C4-2B (cell line): ENCODE measurements at regions not wholly inside any gene's neighbourhood (a gene's known extent, or its start where the extent isn't known, plus 50 kb on each side); places are given as distances from the start of the nearest gene placed in this dataset.

Experiments used
- CTCF ChIP-seq: fragments of 450-650 bp; conservative IDR thresholded peaks from 2 replicates; pipeline ENCODE4 v1.5.1; 2017; ENCODE audit warnings: mild to moderate bottlenecking
- ZFX ChIP-seq: fragments of 450-650 bp; IDR thresholded peaks from 2 replicates; pipeline ENCODE4 v1.6.1; 2017

- TF ChIP-seq CTCF (no peak), ZFX (no peak)
Observed at GRCh38 chrX:118228041-118228440, 111.4 kb upstream of the KLHL13 start.
